ENCODE measurements at regions not wholly inside any gene's neighbourhood (a gene's known extent, or its start where the extent isn't known, plus 50 kb on each side); places are given as distances from the start of the nearest gene placed in this dataset.

- DNase-seq (ENCODE audit: low read depth) = no peak
Observed at GRCh38 chr21:39124681-39125251, 58.5 kb downstream of the PSMG1 start.

GRCh38 chr21:39123375-39123774 lies 59.9 kb downstream of the PSMG1 start:
- no peak for DNase-seq (ENCODE audit: low read depth)

DNA sequence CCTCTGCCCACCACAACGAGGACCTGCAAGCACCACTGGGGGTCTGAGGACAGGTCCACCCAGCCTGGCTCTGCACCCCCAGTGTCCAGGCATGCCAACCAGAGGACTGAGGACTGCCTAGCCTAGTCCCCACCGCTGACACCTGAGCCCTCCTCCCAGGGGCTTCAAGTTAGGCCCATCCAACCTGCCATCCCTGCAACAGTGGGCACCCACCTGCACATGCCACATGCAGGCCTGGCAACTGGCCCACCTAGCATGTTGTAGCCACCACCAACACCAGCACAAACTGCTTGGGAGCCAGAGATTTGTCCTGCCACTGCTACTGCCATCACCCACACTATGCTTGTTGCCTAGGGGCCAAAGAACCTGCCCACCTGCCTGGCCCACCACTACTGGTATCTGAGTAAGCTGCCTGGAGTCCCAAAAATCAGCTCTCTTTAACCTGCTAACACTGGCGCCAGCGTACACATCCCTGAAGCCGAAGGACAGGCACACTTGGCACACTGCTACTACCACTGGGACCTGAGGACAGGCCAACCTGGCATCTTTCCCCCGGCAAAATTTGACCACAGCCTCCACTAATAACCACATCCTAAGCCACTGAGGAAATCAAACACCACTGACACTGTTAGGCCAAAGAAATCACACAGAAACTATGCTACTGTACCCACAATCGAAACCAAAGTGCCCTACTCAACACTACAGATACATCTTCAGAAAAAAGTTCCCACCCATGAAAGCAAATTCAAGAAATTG lies 61.5 kb downstream of the PSMG1 start:
- DNase-seq (ENCODE audit: low read depth) = no peak

DNA sequence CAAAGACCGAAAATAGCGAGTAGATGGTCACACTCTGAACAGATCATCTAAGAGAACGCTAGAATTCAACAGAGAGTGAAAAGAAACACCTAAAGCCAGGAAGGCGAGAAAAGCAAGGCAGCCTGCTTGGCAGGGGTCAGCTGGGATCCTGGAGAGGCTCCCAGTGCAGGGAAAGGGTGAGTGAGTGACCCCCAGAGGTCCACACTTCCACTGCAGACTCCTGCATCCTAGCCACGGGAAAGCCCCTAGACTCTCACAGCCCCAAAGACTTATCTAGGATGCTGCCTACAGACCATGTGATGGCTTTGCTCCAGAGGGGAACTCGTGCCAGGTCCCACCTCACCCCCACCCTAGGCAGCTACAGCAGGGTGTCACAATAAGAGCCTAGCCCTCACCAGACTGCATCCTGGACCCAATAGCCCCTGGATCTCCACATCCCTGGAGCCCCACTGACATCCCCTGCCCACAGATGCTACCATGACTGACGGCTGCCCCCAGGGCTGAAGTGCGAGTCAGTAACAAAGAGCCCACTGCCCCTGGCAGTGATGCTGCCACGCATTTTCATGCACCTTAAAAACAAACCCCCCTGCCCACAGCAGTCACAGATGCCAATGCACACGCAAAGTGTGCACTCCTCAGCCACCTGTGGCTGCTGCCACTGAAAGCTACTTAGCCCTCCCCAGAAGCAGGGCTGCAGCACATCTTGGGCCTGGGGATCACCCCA lies 62.2 kb downstream of the PSMG1 start:
- DNase-seq (ENCODE audit: low read depth) = no peak

- no peak for DNase-seq (ENCODE audit: low read depth)
Observed at GRCh38 chr21:39119891-39120290, 63.4 kb downstream of the PSMG1 start.

DNA sequence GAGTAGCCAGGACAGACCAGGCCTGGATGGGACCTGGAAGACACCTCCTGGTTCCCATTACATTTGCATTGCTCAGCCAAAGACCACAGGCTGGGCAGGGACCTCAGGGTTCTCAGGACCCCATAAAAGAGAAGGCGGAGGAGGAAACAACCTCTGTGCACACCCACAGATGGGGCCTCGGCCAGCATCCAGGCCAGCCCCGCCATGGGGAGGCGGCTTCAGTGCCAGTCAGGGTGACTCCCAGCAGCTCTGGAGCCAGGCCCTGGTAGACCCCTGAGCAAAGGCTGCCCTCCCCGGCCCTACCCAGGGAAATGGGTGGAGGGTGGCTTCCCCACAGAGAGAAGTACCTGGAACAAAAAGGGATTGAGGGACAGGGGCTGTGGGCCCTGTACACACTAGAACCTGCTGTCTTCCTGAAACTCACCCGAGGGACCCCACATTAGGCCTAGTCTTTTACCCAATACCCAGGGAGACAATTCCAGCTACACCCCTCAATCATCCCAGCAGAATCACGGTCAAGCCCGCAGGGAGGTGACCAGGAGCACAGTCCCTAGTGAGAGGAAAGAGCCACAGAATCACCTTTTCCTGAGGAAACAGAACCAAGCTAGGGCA lies 64.5 kb downstream of the PSMG1 start:
- no peak for DNase-seq (ENCODE audit: low read depth)

DNA sequence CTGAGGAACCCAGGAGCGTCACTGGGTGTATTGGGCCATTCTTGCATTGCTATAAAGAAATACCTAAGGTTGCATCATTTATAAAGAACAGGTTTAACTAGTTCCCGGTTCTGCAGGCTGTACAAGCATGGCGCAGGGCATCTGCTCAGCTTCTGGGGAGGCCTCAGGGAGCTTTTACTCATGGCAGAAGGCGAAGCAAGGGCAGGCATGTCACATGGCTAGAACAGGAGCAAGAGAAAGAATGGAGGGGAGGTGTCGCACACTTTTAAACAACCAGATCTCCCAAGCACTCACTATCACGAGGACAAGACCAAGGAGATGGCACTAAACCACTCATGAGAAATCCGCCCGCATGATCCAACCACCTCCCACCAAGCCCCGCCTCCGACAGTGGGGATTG lies 65.2 kb downstream of the PSMG1 start:
- DNase-seq (ENCODE audit: low read depth) = no peak

GRCh38 chr21:39117440-39117970 lies 65.7 kb downstream of the PSMG1 start:
- no peak for DNase-seq (ENCODE audit: low read depth)

DNA sequence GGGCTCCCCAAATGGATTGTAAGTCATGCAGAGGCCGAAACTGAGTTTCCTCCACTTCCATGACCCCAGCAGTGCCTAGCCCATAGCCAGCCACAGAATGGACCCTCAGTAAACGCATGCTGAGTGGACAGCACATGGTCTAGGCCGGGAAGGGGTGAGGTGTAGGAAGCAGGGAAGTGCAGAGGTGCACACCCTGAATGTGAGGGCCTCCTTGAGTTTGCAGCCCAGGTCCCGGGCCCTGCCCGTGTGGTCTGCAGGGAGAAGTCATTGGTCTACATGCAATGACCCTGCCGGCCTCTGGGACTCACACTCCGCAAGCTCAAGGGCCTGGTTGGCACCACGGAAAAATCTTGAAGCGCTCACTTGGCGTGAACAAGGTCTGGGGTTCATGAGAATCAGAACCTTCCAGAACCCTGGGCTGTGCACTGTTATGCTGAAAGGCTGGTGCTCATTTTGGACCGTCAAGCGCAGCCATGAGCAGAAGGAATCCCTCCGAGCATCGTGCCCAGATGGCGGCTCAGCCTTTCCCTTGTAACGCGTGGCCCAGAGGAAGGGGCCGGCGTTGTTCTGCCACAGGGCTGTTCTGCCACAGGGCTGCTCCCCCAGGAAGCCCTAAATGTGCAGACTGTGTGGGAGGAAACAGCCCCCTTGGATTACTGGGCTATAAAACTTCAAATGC lies 66.4 kb downstream of the PSMG1 start:
- DNase-seq (ENCODE audit: low read depth) = no peak

- DNase-seq (ENCODE audit: low read depth) = no peak
Observed at GRCh38 chr21:39115576-39116235, 67.5 kb downstream of the PSMG1 start.

DNA sequence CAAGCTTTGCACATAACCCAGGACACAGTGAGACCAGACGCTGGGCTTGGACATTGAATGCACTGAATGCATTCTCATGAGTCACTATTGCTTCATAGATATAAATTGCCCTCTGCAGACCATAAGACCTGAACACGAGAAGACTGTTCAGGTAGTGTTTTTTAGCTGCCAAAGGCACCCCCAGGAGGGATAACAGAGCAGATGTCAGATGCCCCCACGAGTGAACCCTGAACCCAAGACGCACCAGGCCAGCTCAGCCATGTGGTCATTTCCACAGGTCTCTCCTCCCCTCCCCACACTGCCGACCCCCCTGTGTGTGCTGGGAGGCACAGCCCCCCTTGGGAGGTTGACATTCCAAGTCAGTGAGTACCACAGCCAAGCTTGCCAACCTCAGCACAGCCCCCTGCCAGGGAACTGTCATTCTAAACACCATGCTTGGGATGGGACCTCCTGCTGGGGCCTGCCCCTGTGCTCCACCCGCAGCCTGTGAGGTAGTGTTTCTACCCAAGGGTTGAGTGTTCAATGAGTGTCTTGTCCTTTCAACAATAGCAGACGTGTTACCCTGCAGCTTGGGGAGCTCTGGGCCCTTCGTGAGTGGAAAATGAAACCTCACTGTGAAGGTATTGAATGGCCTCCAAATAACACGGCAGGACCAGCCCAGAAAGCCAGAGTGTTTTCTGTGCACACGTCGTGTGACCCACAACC lies 68.2 kb downstream of the PSMG1 start:
- no peak for DNase-seq (ENCODE audit: low read depth)

GRCh38 chr21:39111931-39112550 lies 71.2 kb downstream of the PSMG1 start:
- DNase-seq (ENCODE audit: low read depth) = no peak

DNA sequence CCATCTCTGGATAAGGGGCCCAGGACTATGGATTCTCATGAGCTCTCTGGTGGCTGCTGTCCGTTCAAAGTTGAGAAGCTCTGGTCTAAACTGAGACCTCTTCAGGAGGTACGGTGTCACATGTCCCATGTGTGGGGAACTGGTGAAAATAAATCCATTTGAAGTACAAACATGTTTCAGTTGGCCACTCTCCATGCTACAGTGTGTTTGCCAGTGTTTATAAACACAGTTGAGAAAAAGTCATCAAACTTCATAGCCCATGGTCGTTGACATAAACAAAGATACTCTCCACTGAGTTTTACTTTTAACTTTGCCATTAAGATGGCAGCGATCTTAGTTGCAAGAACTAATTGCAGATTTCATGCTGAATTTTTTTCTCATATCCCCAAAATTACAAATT lies 72.8 kb downstream of the PSMG1 start:
- no peak for DNase-seq (ENCODE audit: low read depth)

DNA sequence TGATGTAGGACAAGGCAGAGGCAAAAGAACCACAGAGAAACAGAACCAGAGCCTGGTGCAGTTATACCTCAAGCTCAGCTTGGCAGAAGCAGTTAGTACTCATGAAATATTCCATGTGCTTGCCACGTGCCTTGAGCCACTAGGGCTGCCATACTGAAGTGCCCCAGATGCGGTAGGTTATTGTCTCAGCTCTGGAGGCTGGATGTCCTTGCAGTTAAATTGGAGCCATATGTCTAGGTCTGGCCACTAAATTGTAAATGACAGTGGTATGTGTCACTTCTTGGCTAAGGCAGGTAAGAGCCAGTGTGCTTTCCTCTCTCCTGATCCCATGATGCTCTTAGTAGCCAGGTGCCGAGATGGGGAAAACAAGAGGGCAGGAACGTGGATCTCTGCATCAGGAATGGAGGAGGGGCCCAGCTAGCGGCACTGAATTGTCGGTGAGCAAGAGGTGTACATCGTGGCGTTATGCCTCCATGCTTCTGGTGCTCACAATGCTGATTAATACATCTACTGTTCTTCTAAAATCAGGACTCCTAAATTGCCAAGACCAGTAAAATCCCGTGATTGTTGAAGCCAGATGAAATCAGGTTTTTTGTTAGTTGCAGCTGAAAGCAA lies 73.5 kb downstream of the PSMG1 start:
- DNase-seq (ENCODE audit: low read depth) = no peak

GRCh38 chr21:39109163-39109530 lies 74.1 kb downstream of the PSMG1 start:
- DNase-seq (ENCODE audit: low read depth) = no peak

DNA sequence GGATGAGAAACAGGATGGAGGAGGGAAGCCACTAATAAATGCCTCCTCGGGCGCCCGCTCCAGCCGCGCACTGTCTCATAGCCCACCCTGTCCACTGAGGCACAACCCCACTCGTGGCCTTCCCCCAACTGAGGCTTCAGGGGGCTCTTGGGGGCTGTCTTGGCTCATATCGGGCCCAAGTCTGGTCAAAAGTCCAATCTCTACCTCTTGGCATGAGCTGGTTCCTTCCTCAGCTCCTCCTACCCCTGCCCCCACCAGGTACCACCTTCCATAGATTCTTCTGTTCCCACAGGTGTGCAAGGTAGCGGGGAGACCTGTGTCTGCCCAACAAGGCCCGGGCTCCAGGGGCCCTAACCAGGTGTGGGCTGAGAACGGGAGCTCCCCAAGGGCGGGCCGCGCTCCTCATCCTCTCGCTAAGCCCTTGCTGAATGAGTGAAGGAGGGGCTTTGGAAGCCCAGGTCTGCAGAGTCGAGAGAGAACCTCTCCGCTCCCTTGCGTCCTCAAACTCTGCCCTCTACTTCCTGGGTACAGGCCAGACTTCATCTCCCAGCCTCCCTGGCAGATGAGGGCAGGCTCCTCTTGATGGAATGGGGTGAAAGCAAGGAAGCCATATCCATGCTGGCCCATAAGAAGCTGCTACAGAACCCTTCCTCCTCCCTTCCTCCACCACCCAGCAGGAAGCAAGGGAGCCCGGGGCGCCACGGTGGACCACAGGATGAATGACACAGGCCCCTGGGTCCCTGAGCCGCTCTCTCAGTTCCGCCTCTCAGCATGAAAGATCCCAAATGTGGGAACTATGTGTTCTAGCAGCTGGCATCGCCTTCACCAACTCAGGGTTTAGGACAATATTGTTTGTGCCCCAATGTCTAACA lies 74.7 kb downstream of the PSMG1 start:
- no peak for DNase-seq (ENCODE audit: low read depth)

GRCh38 chr21:39107739-39108138 lies 75.5 kb downstream of the PSMG1 start:
- DNase-seq (ENCODE audit: low read depth) = no peak

DNA sequence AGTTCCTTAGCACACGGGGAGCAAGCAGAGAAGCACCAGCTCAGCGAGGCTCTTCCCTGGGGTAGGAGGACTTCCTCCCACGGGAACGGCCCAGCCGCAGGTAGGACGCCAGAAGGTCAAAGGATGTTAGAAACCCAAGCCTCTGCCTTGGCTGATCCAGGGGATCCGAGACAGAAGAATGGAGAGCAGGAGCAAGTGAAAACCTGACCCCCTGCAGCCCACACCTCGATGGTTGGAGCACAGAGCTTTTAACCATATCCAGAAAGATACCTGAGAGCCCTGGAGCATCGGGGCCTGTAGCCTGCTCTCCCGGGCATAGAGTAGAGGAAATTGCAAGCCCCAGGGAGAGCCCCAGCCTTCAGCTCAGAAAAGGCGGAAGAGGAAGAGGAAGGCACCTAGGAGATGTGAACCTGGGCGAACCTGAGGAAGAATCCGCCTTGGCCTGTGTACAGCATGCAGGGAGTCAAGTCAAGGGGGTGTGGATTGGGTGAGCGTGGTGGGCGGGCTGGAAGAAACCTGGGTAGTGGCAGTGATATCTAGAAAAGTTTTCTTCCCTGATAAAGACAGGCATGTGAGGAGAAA lies 76.3 kb downstream of the PSMG1 start:
- no peak for DNase-seq (ENCODE audit: low read depth)

DNA sequence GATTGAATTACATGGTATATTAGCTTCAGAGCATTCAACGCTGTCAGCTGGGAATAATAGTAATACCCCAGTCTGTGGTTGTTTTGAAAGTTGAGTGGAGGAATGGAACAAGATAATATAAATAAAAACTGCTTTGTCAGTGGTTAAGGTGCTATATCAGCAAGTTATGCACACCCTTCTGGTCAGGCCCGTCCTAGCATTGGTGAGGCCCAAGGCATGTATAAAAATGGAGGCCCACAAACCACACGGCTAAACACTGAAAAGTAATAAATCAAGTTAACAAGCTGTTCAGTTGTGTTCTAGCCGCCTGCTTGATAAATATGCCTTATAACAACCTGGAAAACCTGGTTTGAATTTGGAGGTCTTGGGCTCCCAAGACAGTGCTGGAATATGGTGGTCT lies 77.4 kb downstream of the PSMG1 start:
- DNase-seq (ENCODE audit: low read depth) = no peak

Measured in CMK (cell line).